AG04449 (cell line): ENCODE measurements at regions not wholly inside any gene's neighbourhood (a gene's known extent, or its start where the extent isn't known, plus 50 kb on each side); places are given as distances from the start of the nearest gene placed in this dataset.

Experiments
- CTCF ChIA-PET: fragments of 350-600 bp; formaldehyde crosslinking; extraction: SDS; loops from one replicate; lab custom pipeline; 2021; ENCODE audit warnings: antibody characterized with exemption; lab: Yijun Ruan, JAX
- POLR2A ChIA-PET: fragments of 400-600, 350-600 bp; formaldehyde crosslinking; extraction: SDS; loops from one replicate; lab custom pipeline; 2020; ENCODE audit warnings: antibody characterized with exemption, inconsistent platforms; lab: Yijun Ruan, JAX
- DNase-seq: peaks from one replicate; pipeline ENCODE4 v3.0.0-alpha.2; 2010; ENCODE audit warnings: low read depth, low spot score
- H3K4me3 ChIP-seq: 2 replicates; pipeline ENCODE4 v1.5.1; 2011; ENCODE audit warnings: low read depth, mild to moderate bottlenecking, control low read depth, low read length
- TF ChIP-seq, protein P1 (sequence below): IDR thresholded peaks from one replicate; pipeline ENCODE4 v1.5.1; 2011; ENCODE audit warnings: mild to moderate bottlenecking, moderate library complexity, low read length, control low read depth, inconsistent platforms; ENCODE audit not compliant: insufficient read depth; ENCODE audit errors: missing control alignments

DNA sequence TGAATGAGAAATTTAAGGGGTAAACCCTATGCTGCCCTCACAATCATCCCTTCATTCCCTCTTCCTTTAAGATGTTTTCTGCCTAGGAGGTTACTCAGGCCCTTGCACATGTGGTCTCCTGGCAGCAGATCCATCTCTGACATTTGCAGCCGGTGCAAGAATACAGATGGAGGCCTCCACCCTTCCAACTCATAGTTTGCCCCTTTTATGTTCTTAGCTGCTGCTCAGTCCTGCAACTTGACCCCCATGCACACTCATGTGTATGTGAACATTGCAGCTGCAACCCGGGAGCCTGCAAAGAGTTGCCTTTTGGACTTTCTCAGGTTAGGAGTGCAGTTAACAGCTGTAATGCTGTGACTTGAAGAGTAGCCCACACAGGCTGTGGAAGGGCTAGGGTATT lies 131.9 kb upstream of the SGK1 start:
- TF ChIP-seq, protein P1, sequence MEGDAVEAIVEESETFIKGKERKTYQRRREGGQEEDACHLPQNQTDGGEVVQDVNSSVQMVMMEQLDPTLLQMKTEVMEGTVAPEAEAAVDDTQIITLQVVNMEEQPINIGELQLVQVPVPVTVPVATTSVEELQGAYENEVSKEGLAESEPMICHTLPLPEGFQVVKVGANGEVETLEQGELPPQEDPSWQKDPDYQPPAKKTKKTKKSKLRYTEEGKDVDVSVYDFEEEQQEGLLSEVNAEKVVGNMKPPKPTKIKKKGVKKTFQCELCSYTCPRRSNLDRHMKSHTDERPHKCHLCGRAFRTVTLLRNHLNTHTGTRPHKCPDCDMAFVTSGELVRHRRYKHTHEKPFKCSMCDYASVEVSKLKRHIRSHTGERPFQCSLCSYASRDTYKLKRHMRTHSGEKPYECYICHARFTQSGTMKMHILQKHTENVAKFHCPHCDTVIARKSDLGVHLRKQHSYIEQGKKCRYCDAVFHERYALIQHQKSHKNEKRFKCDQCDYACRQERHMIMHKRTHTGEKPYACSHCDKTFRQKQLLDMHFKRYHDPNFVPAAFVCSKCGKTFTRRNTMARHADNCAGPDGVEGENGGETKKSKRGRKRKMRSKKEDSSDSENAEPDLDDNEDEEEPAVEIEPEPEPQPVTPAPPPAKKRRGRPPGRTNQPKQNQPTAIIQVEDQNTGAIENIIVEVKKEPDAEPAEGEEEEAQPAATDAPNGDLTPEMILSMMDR = no peak
- H3K4me3 ChIP-seq = no peak overlapping the region
- no peak for DNase-seq
- POLR2A ChIA-PET = no interaction called here
- CTCF ChIA-PET = interaction anchor here (1.7 kb wide), 1 partner anchor 191 kb away, joined by 6 read pairs; no protein-coding TSS in a partner anchor

DNA sequence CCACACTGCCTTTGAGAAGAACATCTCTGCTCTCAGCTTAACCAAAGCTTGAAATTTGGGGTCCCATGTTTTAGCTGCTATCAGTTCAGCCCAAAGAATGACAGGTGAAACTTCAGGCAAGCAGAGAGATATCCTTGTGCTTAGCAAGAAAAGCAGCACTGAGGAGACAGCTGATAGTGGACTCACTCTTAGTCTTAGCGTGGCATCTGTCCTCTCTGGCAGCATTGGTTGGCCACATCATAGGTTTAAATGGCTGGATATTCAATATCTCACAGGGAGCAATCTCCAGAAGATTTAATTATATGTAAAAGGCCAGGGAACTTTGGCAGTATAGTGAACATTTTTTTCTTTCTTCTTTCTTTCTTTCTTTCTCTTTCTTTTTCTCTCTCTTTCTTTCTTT lies 131.1 kb upstream of the SGK1 start:
- DNase-seq = no peak
- ChIA-PET CTCF (interaction anchor here (1.0 kb wide), 1 partner anchor 11 kb away, joined by 3 read pairs; no protein-coding TSS in a partner anchor), POLR2A (no interaction called here)
- no peak overlapping the region for H3K4me3 ChIP-seq
- TF ChIP-seq, protein P1 = no peak

DNA sequence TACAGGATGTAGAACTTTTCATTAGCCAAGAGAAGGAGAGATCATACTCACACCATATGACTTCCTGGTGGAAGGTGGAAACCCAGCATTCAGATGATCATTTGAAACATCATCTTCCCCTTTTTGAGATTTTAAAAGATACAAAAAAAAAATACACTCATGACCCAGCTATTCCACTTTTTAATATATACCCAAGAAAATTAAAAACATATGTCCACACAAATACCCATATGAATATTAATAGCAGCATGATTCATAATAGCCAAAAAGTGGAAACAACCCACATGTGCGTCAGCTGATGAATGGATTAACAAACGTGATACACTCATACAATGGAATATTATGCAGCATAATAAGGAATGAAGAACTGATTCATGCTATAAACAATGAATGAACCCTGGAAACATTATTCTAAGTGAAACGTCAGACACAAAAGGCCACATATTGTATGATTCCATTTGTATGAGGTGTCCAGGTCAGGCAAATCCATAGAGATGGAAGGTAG lies 130.0 kb upstream of the SGK1 start:
- CTCF ChIA-PET = no interaction called here
- TF ChIP-seq, protein P1 = no peak
- DNase-seq = peak; percentile 87
- POLR2A ChIA-PET = interaction anchor here (0.7 to 1.0 kb wide), 5 partner anchors 12 to 379 kb away, joined by 3 to 5 read pairs (median 3); no protein-coding TSS in a partner anchor
- H3K4me3 ChIP-seq = no peak overlapping the region

DNA sequence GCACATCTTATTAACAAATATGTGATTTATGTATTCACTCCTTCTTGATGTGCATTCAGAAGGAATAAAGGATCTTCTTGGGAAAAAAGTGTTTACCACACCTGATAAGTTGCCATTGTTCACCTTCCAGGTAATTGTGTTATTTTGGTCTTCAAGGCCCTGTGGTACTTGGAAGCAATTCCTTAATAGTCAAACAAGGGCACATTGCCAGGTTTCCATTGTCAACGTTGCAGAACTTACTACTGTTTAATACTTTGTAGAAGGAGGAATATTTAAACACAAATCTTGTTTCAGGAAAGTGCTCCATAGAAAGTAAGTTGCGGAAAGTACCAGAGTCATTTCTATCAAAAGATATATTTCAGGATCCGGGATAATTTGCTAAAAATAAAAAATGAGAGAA lies 129.5 kb upstream of the SGK1 start:
- POLR2A ChIA-PET = interaction anchor here (0.7 to 1.0 kb wide), 5 partner anchors 11 to 379 kb away, joined by 3 to 5 read pairs (median 3); no protein-coding TSS in a partner anchor
- TF ChIP-seq, protein P1 = no peak

DNA sequence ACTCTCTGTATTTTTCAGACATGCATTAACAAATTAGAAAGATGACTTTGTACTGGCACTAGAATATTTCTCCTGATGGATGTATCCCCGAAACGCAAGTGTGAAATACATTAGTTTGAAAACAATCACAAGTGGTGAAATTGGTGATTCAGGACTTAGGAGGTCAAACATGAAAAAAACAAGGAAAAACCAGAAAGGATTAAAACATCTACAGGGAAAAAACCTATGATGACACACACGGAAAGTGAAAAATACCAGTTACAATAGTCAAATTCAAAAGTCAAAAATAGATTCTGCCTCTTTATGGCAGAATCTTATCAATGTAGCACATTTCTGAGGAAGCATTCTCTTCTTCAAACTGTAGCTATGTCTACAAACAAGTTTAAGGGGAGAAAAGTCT lies 129.0 kb upstream of the SGK1 start:
- CTCF ChIA-PET = no interaction called here
- TF ChIP-seq, protein P1 = no peak
- no peak overlapping the region for H3K4me3 ChIP-seq
- DNase-seq = no peak
- POLR2A ChIA-PET = no interaction called here

More for the DNA sequence above, 129.5 kb upstream of the SGK1 start:
- H3K4me3 ChIP-seq = no peak overlapping the region
- CTCF ChIA-PET = no interaction called here
- DNase-seq = no peak

DNA sequence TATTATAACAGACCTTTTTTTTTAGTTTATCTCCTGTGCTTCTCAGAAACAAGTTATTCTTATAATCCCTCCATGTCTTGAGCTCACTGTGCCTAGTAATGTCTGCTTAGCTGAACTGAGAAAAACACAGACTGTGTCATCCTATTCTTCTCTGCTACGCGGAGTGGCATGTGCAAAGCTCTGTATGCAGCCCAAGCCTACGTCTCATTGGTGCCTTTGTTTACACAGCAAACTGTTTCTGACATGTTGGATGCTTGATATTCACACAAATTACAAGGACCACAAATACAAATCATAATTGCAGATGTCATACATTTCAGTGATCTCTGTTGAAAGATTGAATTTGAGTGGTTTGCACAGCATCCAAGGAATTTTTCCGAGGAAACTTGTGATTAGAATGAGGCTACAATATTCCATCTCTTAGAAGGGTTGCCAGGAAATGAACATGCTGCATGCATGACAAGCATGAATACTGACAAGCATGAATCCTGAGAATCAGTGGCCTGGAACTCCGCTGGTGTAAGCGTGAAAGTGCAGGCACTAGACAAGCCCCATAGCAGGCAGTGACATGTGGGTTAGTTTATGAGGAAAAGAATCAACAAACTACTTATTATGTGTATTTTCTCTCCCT lies 128.4 kb upstream of the SGK1 start:
- TF ChIP-seq, protein P1 = no peak
- CTCF ChIA-PET = interaction anchor here (0.9 to 1.1 kb wide), 3 partner anchors 9 to 270 kb away, joined by 3 read pairs; no protein-coding TSS in a partner anchor
- H3K4me3 ChIP-seq = no peak overlapping the region
- no peak for DNase-seq
- POLR2A ChIA-PET = interaction anchor here (1.0 kb wide), 1 partner anchor 269 kb away, joined by 3 read pairs; no protein-coding TSS in a partner anchor
